ENCODE measurements at regions not wholly inside any gene's neighbourhood (a gene's known extent, or its start where the extent isn't known, plus 50 kb on each side); places are given as distances from the start of the nearest gene placed in this dataset.

DNA sequence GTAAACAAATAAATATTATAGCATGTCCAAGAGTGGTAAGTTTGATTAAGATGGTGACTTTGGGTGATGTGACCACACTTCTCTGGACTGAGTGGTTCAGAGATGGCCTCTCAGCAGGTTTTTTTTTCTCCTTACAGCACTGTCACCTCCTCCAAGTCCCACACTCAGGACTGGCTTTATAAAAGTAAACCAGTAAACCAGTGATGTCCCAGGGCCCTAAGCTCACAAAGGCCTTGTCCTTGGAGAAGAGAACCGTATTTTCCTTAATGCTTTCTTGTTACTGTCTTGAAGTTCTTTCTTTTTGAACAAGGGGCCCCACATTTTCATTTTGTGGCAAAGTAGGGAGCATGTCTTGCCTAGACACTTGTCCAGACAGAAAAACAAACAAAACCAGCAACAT is 274.0 kb downstream of the MYCN start:
- Mint-ChIP-seq H3K9me3 (peaks cover 5 to 8% of the 10 kb centered on the region in 2 donors), H3K4me1 (no peaks in the 10 kb centered on the region), H3K4me3 (no peak overlapping the region), H3K27ac (no peak overlapping the region), H3K27me3 (peaks cover 0 to 4% of the 10 kb centered on the region in 2 donors), H3K36me3 (no peaks in the 10 kb centered on the region)
- ATAC-seq (replicated peaks) (no peak), DNase-seq (no peak)

GRCh38 chr2:16212321-16212720 is 272.0 kb downstream of the MYCN start:
- Mint-ChIP-seq H3K36me3 (no peaks in the 10 kb centered on the region), H3K27me3 (peaks cover 0 to 4% of the 10 kb centered on the region in 2 donors), H3K4me3 (no peak overlapping the region), H3K9me3 (peaks cover 13 to 14% of the 10 kb centered on the region in 2 donors), H3K4me1 (no peaks in the 10 kb centered on the region), H3K27ac (no peak overlapping the region)
- ATAC-seq (replicated peaks), result no peak
- DNase-seq, result no peak

DNA sequence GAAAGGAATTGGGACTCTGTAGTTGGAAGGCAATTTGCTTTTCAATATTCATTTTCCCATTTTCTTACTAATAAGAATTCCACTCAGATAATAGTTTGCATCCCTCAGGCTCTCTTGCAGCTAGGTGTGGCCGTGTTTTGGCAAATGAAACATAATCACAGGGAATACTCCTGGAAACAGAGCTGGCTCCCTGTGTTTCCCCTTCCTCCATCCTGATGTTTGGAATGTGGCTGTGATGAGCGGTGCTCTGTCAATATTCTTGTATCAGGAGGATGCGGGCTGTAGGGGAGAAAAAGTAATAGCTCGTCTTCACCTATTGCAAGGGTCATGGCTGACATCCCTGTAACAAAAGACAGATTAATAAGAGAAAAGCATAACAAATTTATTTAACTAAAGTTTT is 271.0 kb downstream of the MYCN start:
- no peak for ATAC-seq (replicated peaks)
- no peak overlapping the region for H3K27ac Mint-ChIP-seq
- H3K9me3 Mint-ChIP-seq, result peaks cover 13 to 17% of the 10 kb centered on the region in 2 donors
- peaks cover 0 to 4% of the 10 kb centered on the region in 2 donors for H3K27me3 Mint-ChIP-seq
- no peak for DNase-seq
- H3K4me3 Mint-ChIP-seq, result no peak overlapping the region
- H3K36me3 Mint-ChIP-seq, result no peaks in the 10 kb centered on the region
- H3K4me1 Mint-ChIP-seq, result no peaks in the 10 kb centered on the region

DNA sequence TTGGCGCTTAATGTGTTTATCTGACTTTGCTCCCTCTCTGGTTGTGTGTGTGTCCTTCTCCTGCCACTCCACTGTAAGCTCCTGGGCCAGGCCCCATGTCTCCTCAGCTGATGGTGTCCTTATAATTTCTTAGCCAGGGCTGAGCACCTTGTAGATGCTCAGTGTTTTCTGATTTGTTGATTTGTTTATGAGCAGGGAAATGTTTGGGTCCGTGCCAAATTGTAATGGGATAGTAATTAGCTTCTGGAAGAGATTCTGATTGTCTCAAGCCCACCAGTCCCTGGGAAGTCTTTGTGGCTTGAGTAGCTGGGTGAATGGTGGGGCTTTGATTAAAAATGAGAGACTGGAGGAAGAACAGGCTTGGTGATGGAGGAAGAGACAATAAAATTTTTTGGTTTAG is 270.5 kb downstream of the MYCN start:
- DNase-seq, result no peak
- H3K9me3 Mint-ChIP-seq, result peaks cover 13 to 17% of the 10 kb centered on the region in 2 donors
- H3K4me3 Mint-ChIP-seq, result no peak overlapping the region
- no peaks in the 10 kb centered on the region for H3K36me3 Mint-ChIP-seq
- H3K4me1 Mint-ChIP-seq, result no peaks in the 10 kb centered on the region
- peaks cover 0 to 4% of the 10 kb centered on the region in 2 donors for H3K27me3 Mint-ChIP-seq
- ATAC-seq (replicated peaks), result no peak
- H3K27ac Mint-ChIP-seq, result no peak overlapping the region

DNA sequence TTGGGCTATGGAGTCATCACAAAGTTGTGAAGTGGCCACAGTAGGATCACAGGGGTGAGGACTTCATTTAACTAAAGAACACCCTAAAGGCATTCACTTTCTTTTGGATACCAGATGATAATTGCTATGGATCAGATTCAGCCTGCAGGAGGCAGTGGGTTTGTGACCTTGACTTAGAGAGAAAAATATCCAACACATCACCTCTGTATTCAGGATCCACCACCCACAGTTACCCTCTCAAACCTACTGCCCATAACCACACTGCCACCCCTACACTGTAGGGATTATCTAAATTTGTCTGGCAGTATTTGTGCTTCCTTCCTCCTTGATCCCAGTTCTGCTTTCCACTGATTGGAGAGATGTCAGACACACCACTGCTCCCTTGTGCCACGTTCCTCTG is 269.4 kb downstream of the MYCN start:
- no peaks in the 10 kb centered on the region for H3K36me3 Mint-ChIP-seq
- no peak for ATAC-seq (replicated peaks)
- no peaks in the 10 kb centered on the region for H3K4me1 Mint-ChIP-seq
- H3K27ac Mint-ChIP-seq, result no peak overlapping the region
- peaks cover 0 to 4% of the 10 kb centered on the region in 2 donors for H3K27me3 Mint-ChIP-seq
- DNase-seq, result no peak
- H3K4me3 Mint-ChIP-seq, result no peak overlapping the region
- H3K9me3 Mint-ChIP-seq, result peaks cover 13 to 17% of the 10 kb centered on the region in 2 donors

GRCh38 chr2:16208921-16209320 is 268.6 kb downstream of the MYCN start:
- Mint-ChIP-seq H3K9me3 (peaks cover 13 to 17% of the 10 kb centered on the region in 2 donors), H3K27me3 (peaks cover 0 to 4% of the 10 kb centered on the region in 2 donors), H3K27ac (no peak overlapping the region), H3K4me3 (no peak overlapping the region), H3K36me3 (no peaks in the 10 kb centered on the region), H3K4me1 (no peaks in the 10 kb centered on the region)
- DNase-seq (no peak), ATAC-seq (replicated peaks) (no peak)

DNA sequence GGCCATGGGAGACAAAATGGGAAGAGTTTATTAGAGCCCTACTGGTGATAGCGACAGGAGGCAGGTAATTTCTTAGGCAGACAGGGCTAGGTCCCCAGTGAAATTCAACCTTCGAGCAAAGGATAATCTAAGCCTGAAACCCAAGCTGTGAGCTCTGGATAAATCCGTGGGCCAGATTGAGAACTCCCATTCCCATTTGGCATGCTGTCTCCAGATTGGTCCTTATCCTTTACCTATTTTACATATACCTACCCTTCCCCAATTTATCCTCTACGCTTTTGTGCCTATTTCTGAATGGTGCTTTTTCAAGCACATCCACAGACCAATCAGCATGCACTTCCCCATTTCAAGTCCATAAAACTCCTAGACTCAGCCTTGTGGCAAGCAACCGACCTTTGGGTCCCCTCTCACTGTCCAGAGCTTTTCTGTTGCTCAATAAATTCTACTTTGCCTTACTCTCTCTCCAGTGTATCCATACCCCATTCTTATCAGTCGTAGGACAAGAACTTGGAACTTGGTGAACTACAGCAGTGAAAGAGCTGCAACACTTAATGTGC is 268.0 kb downstream of the MYCN start:
- ATAC-seq (replicated peaks) (no peak), DNase-seq (no peak)
- no peaks in the 10 kb centered on the region for H3K4me1 Mint-ChIP-seq
- H3K4me3 Mint-ChIP-seq, result no peak overlapping the region
- H3K9me3 Mint-ChIP-seq, result peaks cover 13 to 17% of the 10 kb centered on the region in 2 donors
- H3K36me3 Mint-ChIP-seq, result no peaks in the 10 kb centered on the region
- peaks cover 0 to 4% of the 10 kb centered on the region in 2 donors for H3K27me3 Mint-ChIP-seq
- no peak overlapping the region for H3K27ac Mint-ChIP-seq

DNA sequence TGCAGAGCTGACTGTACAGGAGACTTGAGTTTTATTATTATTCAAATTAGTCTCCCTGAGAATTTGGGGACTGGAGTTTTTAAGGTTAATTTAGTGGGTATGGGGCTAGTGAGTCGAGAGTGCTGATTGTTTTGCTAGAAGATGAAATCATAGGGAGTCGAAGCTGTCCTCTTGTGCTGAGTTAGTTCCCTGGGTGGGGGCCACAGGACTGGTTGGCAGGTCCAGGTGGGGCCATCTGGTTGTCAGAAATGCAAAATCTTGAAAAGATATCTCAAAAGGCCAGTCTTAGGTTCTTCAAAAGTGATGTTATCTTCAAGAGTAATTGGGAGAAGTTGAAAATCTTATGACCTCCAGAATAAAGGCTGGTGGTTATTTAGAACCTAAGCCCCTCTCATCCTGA is 267.3 kb downstream of the MYCN start:
- Mint-ChIP-seq H3K9me3 (peaks cover 13 to 17% of the 10 kb centered on the region in 2 donors), H3K27me3 (peaks cover 0 to 4% of the 10 kb centered on the region in 2 donors), H3K36me3 (no peaks in the 10 kb centered on the region), H3K4me3 (no peak overlapping the region), H3K27ac (no peak overlapping the region), H3K4me1 (no peaks in the 10 kb centered on the region)
- no peak for DNase-seq
- no peak for ATAC-seq (replicated peaks)

DNA sequence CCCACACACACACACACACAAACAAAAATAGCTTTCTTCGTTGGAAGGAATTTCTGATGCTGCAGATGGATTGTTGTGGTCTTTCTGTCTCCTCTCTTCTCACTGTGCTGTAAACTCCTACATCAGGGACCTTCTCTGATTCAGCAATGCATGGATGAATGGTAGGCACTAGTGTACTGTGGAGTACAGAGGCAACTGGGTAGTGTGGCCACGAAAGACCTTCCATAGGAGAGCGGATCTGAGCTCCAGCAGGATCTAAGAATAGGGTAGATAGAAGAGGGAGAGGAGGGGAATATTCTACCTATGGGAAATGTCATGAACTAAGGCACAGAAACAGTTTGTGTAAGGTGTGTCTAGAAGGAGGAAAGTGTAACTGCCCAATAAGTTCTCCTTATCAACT is 266.8 kb downstream of the MYCN start:
- H3K9me3 Mint-ChIP-seq, result peaks cover 11 to 17% of the 10 kb centered on the region in 2 donors
- H3K4me1 Mint-ChIP-seq, result no peaks in the 10 kb centered on the region
- H3K36me3 Mint-ChIP-seq, result no peaks in the 10 kb centered on the region
- DNase-seq (no peak), ATAC-seq (replicated peaks) (no peak)
- H3K27ac Mint-ChIP-seq, result no peak overlapping the region
- no peak overlapping the region for H3K4me3 Mint-ChIP-seq
- H3K27me3 Mint-ChIP-seq, result peaks cover 0 to 4% of the 10 kb centered on the region in 2 donors

GRCh38 chr2:16206191-16206944 is 266.0 kb downstream of the MYCN start:
- ATAC-seq (replicated peaks) (no peak), DNase-seq (no peak)
- H3K9me3 Mint-ChIP-seq, result peaks cover 9 to 17% of the 10 kb centered on the region in 2 donors
- H3K36me3 Mint-ChIP-seq, result no peaks in the 10 kb centered on the region
- no peak overlapping the region for H3K4me3 Mint-ChIP-seq
- no peak overlapping the region for H3K27ac Mint-ChIP-seq
- H3K4me1 Mint-ChIP-seq, result no peaks in the 10 kb centered on the region
- peaks cover 0 to 4% of the 10 kb centered on the region in 2 donors for H3K27me3 Mint-ChIP-seq

DNA sequence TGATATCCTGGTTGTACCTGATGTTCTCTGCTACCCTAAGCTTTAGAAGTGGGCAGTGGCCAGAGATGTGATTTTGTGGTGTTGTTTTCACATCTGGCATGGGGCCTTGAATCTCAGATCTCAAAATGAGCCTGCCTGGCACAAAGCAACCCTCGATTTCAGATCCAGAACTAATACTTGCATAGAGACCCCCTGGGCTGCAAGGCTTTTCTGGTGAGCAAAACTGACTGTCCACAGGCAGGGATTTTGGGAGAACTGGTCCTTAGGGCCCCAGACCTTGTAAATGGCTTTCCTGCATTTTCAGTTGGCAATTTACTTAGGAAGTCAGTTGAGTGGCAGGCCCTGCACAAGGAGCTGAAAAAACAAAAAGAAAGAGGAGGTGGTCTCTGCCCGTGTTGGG is 265.3 kb downstream of the MYCN start:
- no peak for ATAC-seq (replicated peaks)
- no peak overlapping the region for H3K27ac Mint-ChIP-seq
- no peak for DNase-seq

GRCh38 chr2:16204886-16205620 is 264.7 kb downstream of the MYCN start:
- H3K4me1 Mint-ChIP-seq, result no peaks in the 10 kb centered on the region

More for the DNA sequence above, 265.3 kb downstream of the MYCN start:
- Mint-ChIP-seq H3K4me3 (no peak overlapping the region), H3K27me3 (no peaks in the 10 kb centered on the region), H3K9me3 (peaks cover 5 to 12% of the 10 kb centered on the region in 2 donors), H3K36me3 (no peaks in the 10 kb centered on the region), H3K4me1 (no peaks in the 10 kb centered on the region)

GRCh38 chr2:16204251-16204650 is 263.9 kb downstream of the MYCN start:
- Mint-ChIP-seq H3K4me1 (no peaks in the 10 kb centered on the region), H3K27ac (no peak overlapping the region), H3K36me3 (no peaks in the 10 kb centered on the region), H3K4me3 (no peak overlapping the region), H3K27me3 (no peaks in the 10 kb centered on the region), H3K9me3 (peaks cover 5 to 12% of the 10 kb centered on the region in 2 donors)
- no peak for ATAC-seq (replicated peaks)
- DNase-seq, result no peak

More at GRCh38 chr2:16204886-16205620, 264.7 kb downstream of the MYCN start:
- Mint-ChIP-seq H3K9me3 (peaks cover 5 to 12% of the 10 kb centered on the region in 2 donors), H3K36me3 (no peaks in the 10 kb centered on the region), H3K27me3 (no peaks in the 10 kb centered on the region), H3K4me3 (no peak overlapping the region), H3K27ac (no peak overlapping the region)
- DNase-seq (no peak), ATAC-seq (replicated peaks) (no peak)

- H3K4me1 Mint-ChIP-seq, result no peaks in the 10 kb centered on the region
- H3K27ac Mint-ChIP-seq, result no peak overlapping the region
- DNase-seq (no peak), ATAC-seq (replicated peaks) (no peak)
- no peaks in the 10 kb centered on the region for H3K27me3 Mint-ChIP-seq
- H3K36me3 Mint-ChIP-seq, result no peaks in the 10 kb centered on the region
- peaks cover 4 to 12% of the 10 kb centered on the region in 2 donors for H3K9me3 Mint-ChIP-seq
- H3K4me3 Mint-ChIP-seq, result no peak overlapping the region
Measured at GRCh38 chr2:16203691-16204090, 263.3 kb downstream of the MYCN start.

GRCh38 chr2:16203069-16203468 is 262.7 kb downstream of the MYCN start:
- Mint-ChIP-seq H3K27me3 (no peaks in the 10 kb centered on the region), H3K27ac (no peak overlapping the region), H3K4me1 (no peaks in the 10 kb centered on the region), H3K36me3 (no peaks in the 10 kb centered on the region), H3K9me3 (peaks cover 0 to 7% of the 10 kb centered on the region in 2 donors), H3K4me3 (no peak overlapping the region)
- no peak for DNase-seq
- no peak for ATAC-seq (replicated peaks)
